ENCODE measurements at regions not wholly inside any gene's neighbourhood (a gene's known extent, or its start where the extent isn't known, plus 50 kb on each side); places are given as distances from the start of the nearest gene placed in this dataset.

GRCh38 chr19:29372921-29373797, 152.6 kb upstream of the VSTM2B start:
- Histone ChIP-seq H3K23ac (ENCODE audit: insufficient read length) (no peak overlapping the region), H3K18ac (ENCODE audit: extremely low read depth, low read length) (no peak overlapping the region), H2AK5ac (ENCODE audit: low read depth, low read length) (no peak overlapping the region), H4K8ac (ENCODE audit: extremely low read depth, insufficient read depth, low read length) (no peak overlapping the region), H2BK12ac (ENCODE audit: low read depth, low read length) (no peak overlapping the region), H3K4me3 (ENCODE audit: extremely low read depth in 1 of 4, insufficient read depth in 2 of 4, low read depth in 3 of 4, low read length in 4 of 4) (no peak overlapping the region), H2BK15ac (ENCODE audit: low read length) (no peak overlapping the region), H3K36me3 (ENCODE audit: control insufficient read depth in 2 of 4, insufficient read depth in 4 of 4, low read length in 3 of 4) (no peaks in the 10 kb centered on the region), H4K91ac (replicated peaks; ENCODE audit: insufficient read length, low read length) (no peak overlapping the region), H3K9ac (replicated peaks in 1 of 4; ENCODE audit: extremely low read depth in 1 of 4, low read depth in 3 of 4, low read length in 3 of 4) (no peak overlapping the region), H3K4me1 (replicated peaks in 1 of 4; ENCODE audit: control insufficient read depth in 3 of 4, insufficient read depth in 4 of 4, low read length in 3 of 4) (no peaks in the 10 kb centered on the region), H2BK120ac (replicated peaks; ENCODE audit: low read depth, low read length) (no peak overlapping the region), H3K56ac (replicated peaks; ENCODE audit: insufficient read length, low read depth, low read length) (no peak overlapping the region), H2AFZ (ENCODE audit: low read length) (no peak overlapping the region), H3K27ac (ENCODE audit: low read depth, low read length) (no peak overlapping the region), H4K20me1 (replicated peaks in 1 of 2; ENCODE audit: control insufficient read depth in 1 of 2, insufficient read depth in 2 of 2, low read length in 2 of 2) (no peaks in the 10 kb centered on the region), H3K79me2 (ENCODE audit: control insufficient read depth in 1 of 2, insufficient read depth in 2 of 2, low read length in 2 of 2) (no peaks in the 10 kb centered on the region), H3K4ac (replicated peaks; ENCODE audit: insufficient read length, low read depth, low read length) (no peak overlapping the region), H4K5ac (ENCODE audit: insufficient read length, low read depth, low read length) (no peak overlapping the region), H3K23me2 (ENCODE audit: low read depth, low read length) (no peaks in the 10 kb centered on the region), H3K4me2 (ENCODE audit: insufficient read depth in 1 of 2, low read depth in 2 of 2, low read length in 2 of 2) (no peak overlapping the region), H3K9me3 (ENCODE audit: insufficient read depth in 2 of 2, low read depth in 1 of 2, low read length in 1 of 2) (no peaks in the 10 kb centered on the region), H2BK5ac (ENCODE audit: low read depth, low read length) (no peak overlapping the region), H3K14ac (ENCODE audit: insufficient read length) (no peak overlapping the region), H3K27me3 (replicated peaks in 1 of 4; ENCODE audit: control insufficient read depth in 3 of 4, extremely low read depth in 1 of 4, insufficient read depth in 3 of 4, low read length in 3 of 4) (no peaks in the 10 kb centered on the region), H3K79me1 (ENCODE audit: low read depth, low read length) (no peaks in the 10 kb centered on the region), H2BK20ac (ENCODE audit: low read length) (no peak overlapping the region)
- DNase-seq (ENCODE audit: low read depth in 1 of 2, low spot score in 2 of 2) = peak in 1 of 2 experiments; percentile 27
- 82% methylated on average over 11 of the region's 12 CpGs; no CpG with 5 or more reads in 1 of the 2 experiments for WGBS, 2 experiments (ENCODE audit: extremely low coverage in 1 of 2, insufficient coverage in 1 of 2, insufficient read length in 1 of 2, insufficient replicate concordance in 2 of 2, low coverage in 1 of 2, low lambda C conversion rate in 2 of 2, missing lambda C conversion rate in 1 of 2)
- CTCF ChIA-PET (ENCODE audit: partially characterized antibody) = interaction anchor here (1.8 kb wide), 1 partner anchor 105 kb away, joined by 6 read pairs; no protein-coding TSS in a partner anchor
- FAIRE-seq = no peak
- POLR2A ChIA-PET (ENCODE audit: partially characterized antibody) = no interaction called here
- TF ChIP-seq NANOG (IDR thresholded peaks at IDR 0.05; ENCODE audit: insufficient read depth, low read depth, low read length, poor library complexity, severe bottlenecking) = no peak
- no peak for TF ChIP-seq TAF1 (IDR thresholded peaks at IDR 0.05; ENCODE audit: low read depth, low read length)
- TF ChIP-seq TBP (IDR thresholded peaks at IDR 0.05; ENCODE audit: low read depth, low read length) = no peak
- no peak for TF ChIP-seq SUZ12 (IDR thresholded peaks at IDR 0.05; ENCODE audit: low read length)
- TF ChIP-seq SIRT6 (IDR thresholded peaks at IDR 0.05; ENCODE audit: low read length) = no peak
- no peak for TF ChIP-seq CTCF (IDR thresholded peaks at IDR 0.05; ENCODE audit: control extremely low read depth in 1 of 3, insufficient read depth in 1 of 3, low read depth in 1 of 3, low read length in 3 of 3)
- no peak for TF ChIP-seq CREB1 (IDR thresholded peaks at IDR 0.05)
- no peak for TF ChIP-seq ATF2 (IDR thresholded peaks at IDR 0.05; ENCODE audit: low read length)
- TF ChIP-seq RBBP5 (IDR thresholded peaks at IDR 0.05; ENCODE audit: borderline replicate concordance, low read depth, low read length) = no peak
